ENCODE measurements at regions not wholly inside any gene's neighbourhood (a gene's known extent, or its start where the extent isn't known, plus 50 kb on each side); places are given as distances from the start of the nearest gene placed in this dataset.

- TF ChIP-seq, protein P1, sequence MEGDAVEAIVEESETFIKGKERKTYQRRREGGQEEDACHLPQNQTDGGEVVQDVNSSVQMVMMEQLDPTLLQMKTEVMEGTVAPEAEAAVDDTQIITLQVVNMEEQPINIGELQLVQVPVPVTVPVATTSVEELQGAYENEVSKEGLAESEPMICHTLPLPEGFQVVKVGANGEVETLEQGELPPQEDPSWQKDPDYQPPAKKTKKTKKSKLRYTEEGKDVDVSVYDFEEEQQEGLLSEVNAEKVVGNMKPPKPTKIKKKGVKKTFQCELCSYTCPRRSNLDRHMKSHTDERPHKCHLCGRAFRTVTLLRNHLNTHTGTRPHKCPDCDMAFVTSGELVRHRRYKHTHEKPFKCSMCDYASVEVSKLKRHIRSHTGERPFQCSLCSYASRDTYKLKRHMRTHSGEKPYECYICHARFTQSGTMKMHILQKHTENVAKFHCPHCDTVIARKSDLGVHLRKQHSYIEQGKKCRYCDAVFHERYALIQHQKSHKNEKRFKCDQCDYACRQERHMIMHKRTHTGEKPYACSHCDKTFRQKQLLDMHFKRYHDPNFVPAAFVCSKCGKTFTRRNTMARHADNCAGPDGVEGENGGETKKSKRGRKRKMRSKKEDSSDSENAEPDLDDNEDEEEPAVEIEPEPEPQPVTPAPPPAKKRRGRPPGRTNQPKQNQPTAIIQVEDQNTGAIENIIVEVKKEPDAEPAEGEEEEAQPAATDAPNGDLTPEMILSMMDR (IDR thresholded peaks at IDR 0.05): no peak
- TF ChIP-seq POLR2A (IDR thresholded peaks at IDR 0.05): no peak
These were observed 67.9 kb upstream of the PRICKLE2 start for GRCh38 chr3:64293121-64293520.
